Breast epithelium (tissue), 3 donors: ENCODE measurements at regions not wholly inside any gene's neighbourhood (a gene's known extent, or its start where the extent isn't known, plus 50 kb on each side); places are given as distances from the start of the nearest gene placed in this dataset.

ENCODE experiments used
- POLR2AphosphoS5 ChIP-seq, 3 donors: sonication (generic); formaldehyde crosslinking; IDR thresholded peaks; one replicate each; pipeline ENCODE4 v1.6.1; 2017; ENCODE audit warnings: antibody characterized with exemption in 3 of 3
- TF ChIP-seq, protein P1 (sequence below), 3 donors: fragments of 450-650 bp; IDR thresholded peaks; one replicate each; pipeline ENCODE4 v1.5.1; 2016 to 2017; ENCODE audit warnings: antibody characterized with exemption in 3 of 3, mild to moderate bottlenecking in 3 of 3, moderate library complexity in 3 of 3

DNA sequence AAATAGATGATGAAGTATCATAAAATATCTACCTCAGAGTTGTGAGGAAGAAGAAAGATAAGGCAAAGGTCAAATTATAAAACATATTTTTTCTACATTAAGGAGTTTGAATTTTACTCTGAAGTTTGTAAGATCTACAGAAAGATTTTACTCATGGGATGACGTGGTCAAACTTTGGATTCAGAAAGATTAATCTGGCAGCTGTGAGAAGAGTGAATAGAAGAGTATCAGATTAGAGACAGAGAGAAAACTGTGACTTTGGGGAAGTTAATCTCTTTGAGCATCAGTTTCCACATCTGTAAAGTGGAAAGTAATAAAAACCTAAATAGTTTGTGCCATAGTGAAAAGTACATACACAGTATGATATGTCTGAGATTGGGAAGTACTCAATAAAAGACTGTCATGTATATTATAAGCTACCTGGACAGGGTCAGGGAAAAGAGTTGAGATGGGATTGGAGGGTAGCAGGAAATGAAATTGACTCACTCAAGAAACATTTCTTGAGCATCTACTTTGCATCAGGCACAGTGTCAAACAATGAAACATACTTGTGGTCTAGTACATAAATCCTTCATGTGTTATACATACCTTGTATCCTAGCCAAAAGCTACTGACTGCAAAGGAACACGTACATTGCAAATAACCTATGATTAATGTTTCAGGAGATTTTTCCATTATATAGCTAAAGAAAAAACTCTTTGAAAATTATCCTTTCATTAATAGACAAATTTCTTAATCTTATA, 222.1 kb downstream of the TMEM200A start:
- TF ChIP-seq POLR2AphosphoS5 (IDR thresholded peaks at IDR 0.05) = no peak
- TF ChIP-seq, protein P1, sequence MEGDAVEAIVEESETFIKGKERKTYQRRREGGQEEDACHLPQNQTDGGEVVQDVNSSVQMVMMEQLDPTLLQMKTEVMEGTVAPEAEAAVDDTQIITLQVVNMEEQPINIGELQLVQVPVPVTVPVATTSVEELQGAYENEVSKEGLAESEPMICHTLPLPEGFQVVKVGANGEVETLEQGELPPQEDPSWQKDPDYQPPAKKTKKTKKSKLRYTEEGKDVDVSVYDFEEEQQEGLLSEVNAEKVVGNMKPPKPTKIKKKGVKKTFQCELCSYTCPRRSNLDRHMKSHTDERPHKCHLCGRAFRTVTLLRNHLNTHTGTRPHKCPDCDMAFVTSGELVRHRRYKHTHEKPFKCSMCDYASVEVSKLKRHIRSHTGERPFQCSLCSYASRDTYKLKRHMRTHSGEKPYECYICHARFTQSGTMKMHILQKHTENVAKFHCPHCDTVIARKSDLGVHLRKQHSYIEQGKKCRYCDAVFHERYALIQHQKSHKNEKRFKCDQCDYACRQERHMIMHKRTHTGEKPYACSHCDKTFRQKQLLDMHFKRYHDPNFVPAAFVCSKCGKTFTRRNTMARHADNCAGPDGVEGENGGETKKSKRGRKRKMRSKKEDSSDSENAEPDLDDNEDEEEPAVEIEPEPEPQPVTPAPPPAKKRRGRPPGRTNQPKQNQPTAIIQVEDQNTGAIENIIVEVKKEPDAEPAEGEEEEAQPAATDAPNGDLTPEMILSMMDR (IDR thresholded peaks at IDR 0.05) = no peak
